HCT116 (cell line): ENCODE measurements at regions not wholly inside any gene's neighbourhood (a gene's known extent, or its start where the extent isn't known, plus 50 kb on each side); places are given as distances from the start of the nearest gene placed in this dataset.

Experiments
- ATAC-seq: fragments of 200-7000 bp; cut with Tn5 transposase; 2 replicates; pipeline ENCODE4 v1.9.1; 2020; ENCODE audit warnings: mild to moderate bottlenecking, moderate library complexity
- BruUV-seq: library from RNA; stranded (reverse); fragments of 400-500 nt; replicated peaks from 2 replicates; lab custom pipeline; 2021; lab: Mats Ljungman, UMichigan
- CTCF ChIA-PET: fragments of 300-600 bp; sonication (Branson Sonifier 250); formaldehyde crosslinking; loops from one replicate; lab custom pipeline; 2021; ENCODE audit warnings: antibody characterized with exemption; lab: Charles Lee
- POLR2A ChIA-PET: fragments of 300-600, 350-600 bp; sonication (Branson Sonifier 250); formaldehyde crosslinking; loops from one replicate; lab custom pipeline; 2021; ENCODE audit warnings: antibody characterized with exemption; lab: Charles Lee
- RAD21 ChIA-PET, 2 experiments: fragments of 300-600 bp; sonication (Branson Sonifier 250); formaldehyde crosslinking; loops; one replicate each; lab custom pipeline; 2023; ENCODE audit warnings: low total read pairs in 2 of 2; ENCODE audit not compliant: uncharacterized antibody in 2 of 2, unreplicated experiment in 2 of 2, low non-redundant PET in 1 of 2; lab: Charles Lee
- DNase-seq: peaks from one replicate; pipeline ENCODE4 v3.0.0-alpha.2; 2010; ENCODE audit warnings: low read depth, low spot score
- H2AFZ ChIP-seq: fragments of 200-600 bp; shearing (Covaris generic), sonication (generic); 2 replicates; pipeline ENCODE4 v1.6.1; 2017; ENCODE audit warnings: low read depth, mixed run types, mixed read lengths, antibody characterized with exemption, low read length; ENCODE audit not compliant: poor library complexity, severe bottlenecking
- H3K27ac ChIP-seq: 2 replicates; pipeline ENCODE4 v1.5.1; 2012; ENCODE audit warnings: low read depth, low read length
- H3K27me3 ChIP-seq: fragments of 200-600 bp; sonication (generic); 2 replicates; pipeline ENCODE4 v1.6.1; 2016; ENCODE audit warnings: mixed run types, low read length, mixed read lengths; ENCODE audit not compliant: insufficient read depth
- H3K36me3 ChIP-seq, 2 experiments: fragments of 200-500 bp in 1 of 2; fragments of 200-600 bp in 1 of 2; sonication (Bioruptor generic) in 1 of 2; sonication (generic) in 1 of 2; 2 replicates each; pipeline versions ENCODE4 v1.5.1 to v1.6.1; 2014 to 2016; ENCODE audit warnings: low read length in 2 of 2, inconsistent platforms in 1 of 2, mixed read lengths in 1 of 2, mixed run types in 1 of 2; ENCODE audit not compliant: insufficient read depth in 2 of 2, control insufficient read depth in 1 of 2
- H3K4me1 ChIP-seq, 2 experiments: fragments of 200-600 bp in 1 of 2; sonication (generic) in 1 of 2; 2 replicates each; pipeline versions ENCODE4 v1.5.1 to v1.6.1; 2012 to 2017; ENCODE audit warnings: low read length in 2 of 2, inconsistent platforms in 1 of 2, mild to moderate bottlenecking in 1 of 2, mixed read lengths in 1 of 2, mixed run types in 1 of 2, moderate library complexity in 1 of 2; ENCODE audit not compliant: insufficient read depth in 2 of 2, control insufficient read depth in 1 of 2
- H3K4me2 ChIP-seq: fragments of 200-600 bp; sonication (generic); 2 replicates; pipeline ENCODE4 v1.6.1; 2017; ENCODE audit warnings: mixed run types, low read length, mixed read lengths
- H3K4me3 ChIP-seq, 2 experiments: fragments of 200-600 bp in 1 of 2; sonication (generic) in 1 of 2; replicated peaks in 1 of 2; 2 replicates each; pipeline ENCODE4 v1.5.1; 2011 to 2016; ENCODE audit warnings: low read length in 2 of 2, control low read depth in 1 of 2, low read depth in 1 of 2, mild to moderate bottlenecking in 1 of 2, mixed read lengths in 1 of 2, mixed run types in 1 of 2
- H3K79me2 ChIP-seq: fragments of 200-600 bp; sonication (generic); 2 replicates; pipeline ENCODE4 v1.6.1; 2017; ENCODE audit warnings: mild to moderate bottlenecking, mixed run types, low read length, moderate library complexity, mixed read lengths; ENCODE audit not compliant: insufficient read depth
- H3K9ac ChIP-seq: fragments of 200-600 bp; sonication (generic); 2 replicates; pipeline ENCODE4 v1.6.1; 2016; ENCODE audit warnings: low read length, mixed read lengths
- H3K9me2 ChIP-seq: fragments of 200-600 bp; sonication (generic), shearing (Covaris generic); 2 replicates; pipeline ENCODE4 v1.6.1; 2017; ENCODE audit warnings: mixed run types, mild to moderate bottlenecking, moderate library complexity; ENCODE audit not compliant: insufficient read depth
- H3K9me3 ChIP-seq, 2 experiments: fragments of 200-500 bp in 1 of 2; fragments of 200-600 bp in 1 of 2; sonication (Bioruptor generic) in 1 of 2; sonication (generic) in 1 of 2; 2 replicates each; pipeline ENCODE4 v1.6.1; 2014 to 2017; ENCODE audit warnings: low read length in 2 of 2, mixed read lengths in 2 of 2, inconsistent platforms in 1 of 2, low read depth in 1 of 2, mild to moderate bottlenecking in 1 of 2, mixed run types in 1 of 2, moderate library complexity in 1 of 2; ENCODE audit not compliant: control insufficient read depth in 1 of 2, insufficient read depth in 1 of 2
- H4K20me1 ChIP-seq: fragments of 200-600 bp; sonication (generic), shearing (Covaris generic); 2 replicates; pipeline ENCODE4 v1.6.1; 2017; ENCODE audit warnings: mixed run types, mild to moderate bottlenecking, moderate library complexity; ENCODE audit not compliant: insufficient read depth
- CBX3 ChIP-seq: IDR thresholded peaks from 2 replicates; pipeline ENCODE4 v1.6.1; 2012; ENCODE audit warnings: low read depth
- CEBPB ChIP-seq: IDR thresholded peaks from 2 replicates; pipeline ENCODE4 v1.6.1; 2012; ENCODE audit warnings: low read depth
- CTCF ChIP-seq, 3 experiments: fragments of 200-600 bp in 1 of 3; sonication (generic) in 1 of 3; IDR thresholded peaks in 2 of 3; conservative IDR thresholded peaks in 1 of 3; 2 replicates each; pipeline ENCODE4 v1.5.1; 2012 to 2017; ENCODE audit warnings: low read depth in 2 of 3, low read length in 2 of 3, antibody characterized with exemption in 1 of 3, borderline replicate concordance in 1 of 3, control low read depth in 1 of 3, mild to moderate bottlenecking in 1 of 3, mixed read lengths in 1 of 3, mixed run types in 1 of 3, moderate library complexity in 1 of 3; ENCODE audit not compliant: insufficient read depth in 1 of 3
- EGR1 ChIP-seq: IDR thresholded peaks from 2 replicates; pipeline ENCODE4 v1.6.1; 2012; ENCODE audit warnings: low read depth
- EZH2 ChIP-seq: fragments of 200-600 bp; sonication (generic); IDR thresholded peaks from 2 replicates; pipeline ENCODE4 v1.6.1; 2017; ENCODE audit warnings: antibody characterized with exemption, mixed run types
- FOSL1 ChIP-seq: IDR thresholded peaks from 2 replicates; pipeline ENCODE4 v1.6.1; 2012; ENCODE audit warnings: low read depth
- JUND ChIP-seq: IDR thresholded peaks from 2 replicates; pipeline ENCODE4 v1.6.1; 2012
- MAX ChIP-seq: IDR thresholded peaks from 2 replicates; pipeline ENCODE4 v1.6.1; 2012
- POLR2A ChIP-seq: IDR thresholded peaks from 2 replicates; pipeline ENCODE4 v1.7.0; 2011; ENCODE audit warnings: borderline replicate concordance; ENCODE audit not compliant: insufficient read depth, insufficient read length; ENCODE audit errors: extremely low read depth
- POLR2AphosphoS5 ChIP-seq: IDR thresholded peaks from 2 replicates; pipeline ENCODE4 v1.6.1; 2011; ENCODE audit warnings: mild to moderate bottlenecking, low read depth, low read length, moderate library complexity
- RAD21 ChIP-seq: IDR thresholded peaks from 2 replicates; pipeline ENCODE4 v1.6.1; 2012; ENCODE audit warnings: low read depth, mild to moderate bottlenecking
- SIN3A ChIP-seq: IDR thresholded peaks from 2 replicates; pipeline ENCODE4 v1.6.1; 2012; ENCODE audit warnings: low read depth
- SP1 ChIP-seq: IDR thresholded peaks from 2 replicates; pipeline ENCODE4 v1.6.1; 2012; ENCODE audit warnings: low read depth
- SRF ChIP-seq: IDR thresholded peaks from 2 replicates; pipeline ENCODE4 v1.6.1; 2012; ENCODE audit warnings: low read depth
- TCF7L2 ChIP-seq: IDR thresholded peaks from 2 replicates; pipeline ENCODE4 v1.7.0; 2011; ENCODE audit warnings: borderline replicate concordance, inconsistent platforms; ENCODE audit not compliant: insufficient read depth, insufficient read length; ENCODE audit errors: extremely low read depth
- ZFX ChIP-seq: fragments of 450-650 bp; IDR thresholded peaks from 2 replicates; pipeline ENCODE4 v1.6.1; 2017
- ZNF274 ChIP-seq: fragments of 200-500 bp; sonication (Bioruptor generic); IDR thresholded peaks from 2 replicates; pipeline ENCODE4 v1.6.1; 2014; ENCODE audit warnings: mild to moderate bottlenecking, low read depth, low read length, inconsistent platforms
- intact Hi-C: fragments of 100-400 bp; cut with micrococcal nuclease; formaldehyde crosslinking; loops from 2 replicates; pipeline ENCODE4 v1.10.0; 2022
- TF ChIP-seq, protein P1 (sequence below): IDR thresholded peaks from 2 replicates; pipeline ENCODE4 v1.6.1; 2012; ENCODE audit warnings: low read depth

- DNase-seq: no peak
Measured at GRCh38 chr2:116117845-116118244, 1675.4 kb downstream of the DPP10 start.

DNA sequence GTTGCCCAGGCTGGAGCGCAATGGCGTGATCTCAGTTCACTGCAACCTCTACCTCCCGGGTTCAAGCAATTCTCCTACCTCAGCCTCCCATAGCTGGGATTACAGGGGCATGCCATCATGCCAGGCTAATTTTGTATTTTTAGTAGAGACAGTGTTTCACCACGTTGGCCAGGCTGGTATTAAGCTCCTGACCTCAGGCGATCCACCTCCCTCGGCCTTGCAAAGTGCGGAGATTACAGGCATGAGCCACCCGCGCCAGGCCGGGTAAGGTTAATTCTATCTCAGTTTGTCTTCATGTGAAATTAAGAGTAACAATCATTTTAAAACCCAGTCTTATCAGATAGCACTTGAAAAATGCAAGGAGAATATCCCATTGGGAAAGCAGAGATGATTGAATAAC lies 1681.7 kb upstream of the DDX18 start:
- DNase-seq (no peak), ATAC-seq (no peak)
- ChIA-PET CTCF (no interaction called here), RAD21 (no interaction called here), POLR2A (no interaction called here)
- H3K9me2 ChIP-seq: no peaks in the 10 kb centered on the region
- H3K4me3 ChIP-seq: no peak overlapping the region
- no peak overlapping the region for H3K9ac ChIP-seq
- H3K79me2 ChIP-seq: no peaks in the 10 kb centered on the region
- H3K9me3 ChIP-seq: peaks cover 11 to 30% of the 10 kb centered on the region in 2 experiments; a peak in 3 of 4 replicates
- no peak overlapping the region for H3K27ac ChIP-seq
- H3K4me1 ChIP-seq: no peaks in the 10 kb centered on the region
- no peaks in the 10 kb centered on the region for H3K36me3 ChIP-seq
- intact Hi-C loops: no loop called here
- no peaks in the 10 kb centered on the region for H3K27me3 ChIP-seq
- H3K4me2 ChIP-seq: no peak overlapping the region
- BruUV-seq: no TSS peak
- H2AFZ ChIP-seq: no peak overlapping the region
- H4K20me1 ChIP-seq: no peaks in the 10 kb centered on the region
- TF ChIP-seq CBX3 (no peak), POLR2AphosphoS5 (no peak), ZNF274 (no peak), SRF (no peak), ZFX (no peak), CEBPB (no peak), CTCF (IDR thresholded peaks at IDR 0.05 in 2 of 3, conservative IDR thresholded peaks at IDR 0.05 in 1 of 3; ENCODE audit: borderline replicate concordance in 1 of 3, insufficient read depth in 1 of 3, low read depth in 2 of 3, low read length in 2 of 3) (no peak), SP1 (no peak), MAX (no peak), RAD21 (no peak), TCF7L2 (no peak), JUND (no peak), EGR1 (no peak), FOSL1 (no peak), POLR2A (no peak), EZH2 (no peak), SIN3A (no peak)
- TF ChIP-seq, protein P1, sequence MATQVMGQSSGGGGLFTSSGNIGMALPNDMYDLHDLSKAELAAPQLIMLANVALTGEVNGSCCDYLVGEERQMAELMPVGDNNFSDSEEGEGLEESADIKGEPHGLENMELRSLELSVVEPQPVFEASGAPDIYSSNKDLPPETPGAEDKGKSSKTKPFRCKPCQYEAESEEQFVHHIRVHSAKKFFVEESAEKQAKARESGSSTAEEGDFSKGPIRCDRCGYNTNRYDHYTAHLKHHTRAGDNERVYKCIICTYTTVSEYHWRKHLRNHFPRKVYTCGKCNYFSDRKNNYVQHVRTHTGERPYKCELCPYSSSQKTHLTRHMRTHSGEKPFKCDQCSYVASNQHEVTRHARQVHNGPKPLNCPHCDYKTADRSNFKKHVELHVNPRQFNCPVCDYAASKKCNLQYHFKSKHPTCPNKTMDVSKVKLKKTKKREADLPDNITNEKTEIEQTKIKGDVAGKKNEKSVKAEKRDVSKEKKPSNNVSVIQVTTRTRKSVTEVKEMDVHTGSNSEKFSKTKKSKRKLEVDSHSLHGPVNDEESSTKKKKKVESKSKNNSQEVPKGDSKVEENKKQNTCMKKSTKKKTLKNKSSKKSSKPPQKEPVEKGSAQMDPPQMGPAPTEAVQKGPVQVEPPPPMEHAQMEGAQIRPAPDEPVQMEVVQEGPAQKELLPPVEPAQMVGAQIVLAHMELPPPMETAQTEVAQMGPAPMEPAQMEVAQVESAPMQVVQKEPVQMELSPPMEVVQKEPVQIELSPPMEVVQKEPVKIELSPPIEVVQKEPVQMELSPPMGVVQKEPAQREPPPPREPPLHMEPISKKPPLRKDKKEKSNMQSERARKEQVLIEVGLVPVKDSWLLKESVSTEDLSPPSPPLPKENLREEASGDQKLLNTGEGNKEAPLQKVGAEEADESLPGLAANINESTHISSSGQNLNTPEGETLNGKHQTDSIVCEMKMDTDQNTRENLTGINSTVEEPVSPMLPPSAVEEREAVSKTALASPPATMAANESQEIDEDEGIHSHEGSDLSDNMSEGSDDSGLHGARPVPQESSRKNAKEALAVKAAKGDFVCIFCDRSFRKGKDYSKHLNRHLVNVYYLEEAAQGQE: no peak

More at GRCh38 chr2:116117845-116118244, 1675.4 kb downstream of the DPP10 start:
- Histone ChIP-seq H3K9me3 (peaks cover 0 to 8% of the 10 kb centered on the region in 2 experiments; a peak in 2 of 4 replicates), H4K20me1 (no peaks in the 10 kb centered on the region), H3K27ac (no peak overlapping the region), H2AFZ (no peak overlapping the region), H3K36me3 (no peaks in the 10 kb centered on the region), H3K4me1 (no peaks in the 10 kb centered on the region), H3K9ac (no peak overlapping the region), H3K4me2 (no peak overlapping the region), H3K79me2 (no peaks in the 10 kb centered on the region), H3K27me3 (no peaks in the 10 kb centered on the region), H3K9me2 (no peaks in the 10 kb centered on the region), H3K4me3 (no peak overlapping the region)
- RAD21 ChIA-PET: no interaction called here
- BruUV-seq: no TSS peak
- CTCF ChIA-PET: no interaction called here
- POLR2A ChIA-PET: no interaction called here
- intact Hi-C loops: no loop called here
- no peak for ATAC-seq
- TF ChIP-seq ZNF274 (no peak), FOSL1 (no peak), SRF (no peak)
